Kidney epithelial cell (primary cell): ENCODE measurements at regions not wholly inside any gene's neighbourhood (a gene's known extent, or its start where the extent isn't known, plus 50 kb on each side); places are given as distances from the start of the nearest gene placed in this dataset.

Experiments used
- DNase-seq: peaks from one replicate; pipeline ENCODE4 v3.0.0-alpha.2; 2010; ENCODE audit warnings: low read depth
- H3K27me3 ChIP-seq: 2 replicates; pipeline ENCODE4 v1.6.0; 2011; ENCODE audit warnings: low read length; ENCODE audit not compliant: control insufficient read depth, insufficient read depth
- H3K36me3 ChIP-seq: 2 replicates; pipeline ENCODE4 v1.5.1; 2011; ENCODE audit warnings: low read length; ENCODE audit not compliant: control insufficient read depth, insufficient read depth
- H3K4me3 ChIP-seq: 2 replicates; pipeline ENCODE4 v1.5.1; 2011; ENCODE audit warnings: low read depth, mild to moderate bottlenecking, control low read depth, low read length
- CTCF ChIP-seq: IDR thresholded peaks from 2 replicates; pipeline ENCODE4 v1.5.1; 2011; ENCODE audit warnings: mild to moderate bottlenecking, moderate library complexity, low read length, control low read depth, inconsistent platforms; ENCODE audit not compliant: insufficient read depth, poor library complexity, severe bottlenecking

DNA sequence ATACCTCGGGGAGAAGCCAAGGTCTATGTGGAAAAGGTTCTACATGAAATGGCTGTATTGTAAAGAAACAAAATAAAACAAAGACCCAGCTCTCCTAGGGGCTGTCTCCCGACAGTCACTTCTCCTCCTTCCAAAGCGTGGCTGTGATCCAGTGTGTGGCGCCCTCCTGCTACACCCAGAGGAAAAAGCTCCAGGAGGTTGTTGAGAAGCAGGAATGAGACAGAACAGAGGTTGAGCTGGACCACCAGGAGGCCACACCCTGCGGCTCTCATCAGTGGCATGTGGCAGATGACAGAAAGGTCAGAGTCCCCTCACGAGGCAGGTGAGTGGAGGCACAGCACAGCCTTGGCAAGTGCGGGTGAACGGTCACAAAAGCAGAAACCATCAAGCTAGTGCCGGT, 236.0 kb downstream of the TBXT start:
- H3K36me3 ChIP-seq: no peaks in the 10 kb centered on the region
- DNase-seq: no peak
- H3K4me3 ChIP-seq: no peak overlapping the region
- TF ChIP-seq CTCF: no peak
- H3K27me3 ChIP-seq: no peaks in the 10 kb centered on the region

GRCh38 chr6:165930668-165931214, 236.9 kb downstream of the TBXT start:
- no peak for TF ChIP-seq CTCF
- no peaks in the 10 kb centered on the region for H3K27me3 ChIP-seq
- no peak for DNase-seq
- no peak overlapping the region for H3K4me3 ChIP-seq
- no peaks in the 10 kb centered on the region for H3K36me3 ChIP-seq

DNA sequence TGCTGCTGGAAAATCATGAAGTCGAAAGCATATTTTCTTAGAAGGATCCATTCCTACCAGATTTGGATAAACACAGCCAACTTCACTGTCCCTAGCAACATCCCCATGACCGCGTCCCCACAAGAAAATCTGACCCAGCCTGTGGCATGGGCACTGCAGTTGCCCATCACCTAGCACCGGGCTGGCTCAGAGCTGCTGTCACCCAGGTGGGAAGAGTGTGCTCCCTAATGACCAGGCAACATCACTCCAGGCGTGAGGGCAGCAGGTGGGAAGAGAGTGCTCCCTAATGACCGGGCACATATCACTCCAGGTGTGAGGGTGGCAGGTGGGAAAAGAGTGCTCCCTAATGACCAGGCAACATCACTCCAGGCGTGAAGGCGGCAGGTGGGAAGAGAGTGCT, 238.0 kb downstream of the TBXT start:
- H3K36me3 ChIP-seq: no peaks in the 10 kb centered on the region
- H3K27me3 ChIP-seq: no peaks in the 10 kb centered on the region
- DNase-seq: no peak
- H3K4me3 ChIP-seq: no peak overlapping the region
- TF ChIP-seq CTCF: no peak

DNA sequence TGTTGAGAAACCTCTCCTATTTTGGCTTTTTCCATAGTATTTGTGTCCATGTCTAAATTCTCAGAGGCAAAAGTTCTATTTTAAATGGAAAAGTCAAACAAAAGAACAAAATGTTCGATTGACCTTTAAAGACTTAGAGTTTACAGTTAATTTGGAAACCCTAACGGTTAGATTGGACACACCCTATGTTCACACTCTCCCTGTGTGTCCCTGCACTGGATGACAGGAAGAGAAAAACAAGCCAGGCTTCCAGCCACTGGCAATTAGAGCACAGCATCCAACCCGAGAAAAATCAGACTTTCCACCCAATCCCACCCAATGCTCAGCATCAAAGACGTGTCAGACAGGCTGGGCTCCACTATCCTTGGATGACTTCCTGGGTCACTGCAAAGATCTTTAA, 241.3 kb downstream of the TBXT start:
- H3K27me3 ChIP-seq: no peaks in the 10 kb centered on the region
- TF ChIP-seq CTCF: no peak

GRCh38 chr6:165925474-165926156, 242.0 kb downstream of the TBXT start:
- Histone ChIP-seq H3K4me3 (no peak overlapping the region), H3K36me3 (no peaks in the 10 kb centered on the region), H3K27me3 (no peaks in the 10 kb centered on the region)
- TF ChIP-seq CTCF: no peak
- no peak for DNase-seq

More for the DNA sequence above, 241.3 kb downstream of the TBXT start:
- Histone ChIP-seq H3K36me3 (no peaks in the 10 kb centered on the region), H3K4me3 (no peak overlapping the region)
- no peak for DNase-seq

DNA sequence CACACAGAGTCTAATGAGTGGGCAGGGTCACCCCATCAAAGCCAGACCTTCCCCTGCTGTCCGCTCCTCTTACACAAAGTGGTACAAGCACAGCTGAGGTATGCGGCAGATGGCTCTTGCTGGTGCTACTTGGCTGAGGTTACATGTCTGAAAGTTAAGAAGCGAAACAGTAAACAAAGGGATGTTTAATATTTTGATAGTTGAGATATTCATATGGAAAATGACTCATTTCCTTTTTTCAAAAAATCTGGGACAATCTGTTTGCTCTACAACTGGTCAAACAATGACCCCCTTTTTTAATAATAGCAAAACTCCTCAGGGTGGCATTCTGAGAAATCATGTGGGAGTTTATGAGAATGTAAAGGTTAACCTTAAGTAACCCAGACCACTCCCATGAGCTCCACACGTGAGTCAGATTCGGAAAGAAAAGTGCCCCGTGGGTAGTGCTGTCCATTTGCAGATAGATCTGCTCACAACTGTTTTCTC, 245.3 kb downstream of the TBXT start:
- Histone ChIP-seq H3K27me3 (no peaks in the 10 kb centered on the region), H3K36me3 (no peaks in the 10 kb centered on the region), H3K4me3 (no peak overlapping the region)
- no peak for DNase-seq
- TF ChIP-seq CTCF: no peak
